Activated CD4-positive, alpha-beta T cell treated with anti-CD3 and anti-CD28 coated beads, Interleukin-2, amount 50 U/mL, for 24 hours (primary cell): ENCODE measurements at regions not wholly inside any gene's neighbourhood (a gene's known extent, or its start where the extent isn't known, plus 50 kb on each side); places are given as distances from the start of the nearest gene placed in this dataset.
"Not testable (repeated sequence)": the region's sequence is repeated elsewhere in the genome, so short reads cannot be mapped to it uniquely, and the experiment has no call there.

Experiments
- DNase-seq, 2 donors: peaks; one replicate each; pipeline ENCODE4 v3.0.0-alpha.2; 2020; ENCODE audit warnings: low read depth in 1 of 2, low spot score in 1 of 2

GRCh38 chr15:22240403-22240802 lies 160.1 kb downstream of the OR4M2 start:
- no peak for DNase-seq

DNA sequence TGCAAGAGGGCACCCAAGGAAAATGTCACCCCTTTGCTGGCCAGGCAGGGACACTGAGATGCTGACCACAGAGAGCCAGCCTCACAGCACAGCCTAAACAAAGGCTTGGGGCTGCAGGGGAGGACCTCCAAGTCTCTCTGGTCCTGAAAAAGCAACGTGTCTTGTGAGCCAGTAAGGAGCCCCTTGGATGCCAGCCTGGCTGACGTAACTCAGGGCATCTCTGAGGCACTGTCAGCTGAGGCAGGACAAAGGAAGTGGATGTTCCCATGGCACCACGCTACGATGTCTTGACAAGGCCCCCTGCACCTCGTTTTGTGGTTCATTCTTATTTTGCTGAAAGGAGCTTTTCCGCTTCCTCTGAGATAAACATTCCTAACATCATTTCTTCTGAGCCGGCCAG lies 160.7 kb downstream of the OR4M2 start:
- DNase-seq: no peak

DNA sequence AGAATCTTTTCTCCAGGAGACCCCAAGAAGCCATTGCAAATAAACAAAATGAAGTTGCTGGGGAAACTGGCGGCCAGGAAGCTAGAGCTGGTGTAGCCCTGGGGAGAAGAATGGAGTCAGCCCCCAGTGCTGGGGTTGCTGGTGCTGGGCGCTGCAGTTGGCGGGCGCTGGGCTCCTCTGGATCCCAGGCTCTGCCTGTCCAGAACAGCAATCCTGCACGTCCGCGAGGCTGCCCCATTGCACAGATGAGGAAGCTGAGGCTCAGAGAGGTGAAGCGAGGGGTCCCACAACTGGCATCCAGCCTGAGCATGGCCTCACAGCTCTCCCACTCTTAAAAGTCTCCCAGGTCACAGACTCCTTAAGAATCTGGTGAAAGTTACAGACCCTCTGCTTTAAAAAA lies 161.1 kb downstream of the OR4M2 start:
- DNase-seq: no peak

GRCh38 chr15:22242311-22242710 lies 162.0 kb downstream of the OR4M2 start:
- not testable (repeated sequence) for DNase-seq

DNA sequence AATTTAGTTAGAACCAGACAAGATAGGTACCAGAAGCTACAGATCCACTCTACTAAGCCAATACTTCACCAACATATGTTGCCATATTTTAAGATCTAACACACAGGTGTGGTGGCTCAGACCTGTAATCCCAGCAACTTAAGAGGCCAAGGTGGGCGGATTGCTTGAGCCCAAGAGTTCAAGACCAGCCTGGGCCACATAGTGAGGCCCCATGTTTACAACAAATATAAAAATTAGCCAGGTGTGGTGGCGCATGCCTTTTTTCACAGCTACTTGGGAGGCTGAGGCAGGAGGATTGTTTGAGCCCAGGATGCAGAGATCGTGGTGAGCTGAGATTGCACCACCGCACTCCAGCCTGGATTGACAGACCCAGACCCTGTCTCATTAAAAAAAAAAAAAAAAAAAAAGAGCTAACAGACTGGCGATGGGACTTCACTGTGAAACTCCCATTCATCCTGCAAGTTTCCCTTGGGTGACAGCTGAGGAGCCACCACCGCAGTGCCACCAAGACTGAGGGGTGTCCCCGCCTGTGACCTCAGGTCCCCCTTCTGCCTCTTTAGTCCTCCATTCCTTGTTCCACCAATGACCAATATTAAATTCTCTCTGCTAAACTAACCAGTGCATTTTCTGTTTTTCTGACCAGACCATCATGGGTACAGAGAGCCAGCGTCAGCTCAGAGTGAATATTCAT lies 163.3 kb downstream of the OR4M2 start:
- DNase-seq: no peak

GRCh38 chr15:22249511-22249910 lies 169.2 kb downstream of the OR4M2 start:
- not testable (repeated sequence) for DNase-seq

DNA sequence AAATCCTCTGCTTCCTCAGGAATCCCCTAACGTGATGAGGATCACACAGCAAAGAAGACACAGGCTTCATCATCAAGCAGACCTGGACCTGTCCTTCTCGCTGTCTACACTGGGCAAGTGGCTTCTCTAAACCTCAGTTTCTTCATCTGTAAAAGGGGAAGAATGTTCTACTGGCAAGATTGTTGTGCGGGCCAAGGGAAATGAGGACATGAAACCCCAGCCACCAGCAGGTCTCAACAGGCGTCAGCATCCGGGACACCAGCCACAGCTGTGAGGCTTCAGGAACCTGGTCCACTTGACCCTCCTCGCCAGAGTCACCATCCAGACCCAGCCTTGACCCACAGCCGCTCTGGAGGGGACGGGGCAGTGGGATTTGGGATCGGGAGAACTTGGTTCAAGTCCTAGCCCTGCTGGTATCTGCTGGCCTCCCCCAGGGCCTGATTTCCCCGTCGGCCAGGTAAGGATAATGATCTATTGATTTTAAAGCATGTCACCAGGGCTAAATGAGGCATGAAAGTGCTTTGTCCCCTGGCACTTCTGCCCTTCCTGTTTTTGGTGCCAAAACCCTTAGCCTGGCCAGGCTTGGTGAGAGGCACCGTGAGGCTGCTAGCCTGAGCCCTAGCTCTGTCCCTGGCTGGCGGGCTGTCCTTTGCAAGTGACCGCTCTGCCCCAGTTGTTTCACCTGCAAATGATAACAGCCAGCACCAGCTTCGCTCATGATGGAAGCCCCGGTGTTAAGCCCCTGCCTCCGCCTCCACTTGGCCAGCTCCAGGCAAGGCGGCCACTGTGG lies 170.4 kb downstream of the OR4M2 start:
- not testable (repeated sequence) for DNase-seq

GRCh38 chr15:22251422-22251821 lies 171.1 kb downstream of the OR4M2 start:
- DNase-seq: no peak

GRCh38 chr15:22252047-22252446 lies 171.7 kb downstream of the OR4M2 start:
- DNase-seq: not testable (repeated sequence)

GRCh38 chr15:22252521-22252920 lies 172.2 kb downstream of the OR4M2 start:
- DNase-seq: not testable (repeated sequence)

- DNase-seq: not testable (repeated sequence)
Measured at GRCh38 chr15:22253002-22253675, 172.8 kb downstream of the OR4M2 start.

- DNase-seq: no peak
Measured at GRCh38 chr15:22253676-22254408, 173.5 kb downstream of the OR4M2 start.

DNA sequence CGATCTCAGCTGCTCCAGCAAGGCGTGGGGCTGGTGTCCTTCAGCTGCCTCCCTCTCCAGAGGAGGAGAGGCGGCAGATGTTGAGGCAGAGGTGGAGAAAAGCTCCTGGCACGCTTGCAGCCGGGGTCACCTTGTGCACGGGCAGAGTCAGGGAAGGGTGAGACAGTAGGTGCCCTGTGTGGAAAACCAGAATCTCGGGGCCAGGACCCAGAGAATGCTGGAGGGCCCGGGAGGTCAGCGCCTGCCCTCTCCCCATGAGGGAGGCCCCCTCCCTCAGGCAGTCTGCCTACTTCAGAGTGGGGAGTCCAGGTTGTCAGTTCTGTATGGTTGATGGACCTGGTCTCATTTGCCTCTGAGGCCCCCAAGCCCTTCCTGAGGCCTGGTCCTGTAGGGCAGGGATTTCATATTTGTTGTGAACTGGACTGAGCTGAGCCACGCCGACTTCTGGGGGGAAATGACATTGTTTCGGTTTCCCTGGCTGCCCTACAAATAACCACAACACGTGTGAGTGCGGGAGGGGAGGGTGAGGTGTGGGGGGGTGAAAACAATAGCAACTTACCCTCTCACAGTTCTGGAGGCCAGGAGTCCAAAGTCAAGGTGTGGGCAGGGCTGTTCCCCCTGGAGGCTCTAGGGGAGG lies 174.2 kb downstream of the OR4M2 start:
- not testable (repeated sequence) for DNase-seq

DNA sequence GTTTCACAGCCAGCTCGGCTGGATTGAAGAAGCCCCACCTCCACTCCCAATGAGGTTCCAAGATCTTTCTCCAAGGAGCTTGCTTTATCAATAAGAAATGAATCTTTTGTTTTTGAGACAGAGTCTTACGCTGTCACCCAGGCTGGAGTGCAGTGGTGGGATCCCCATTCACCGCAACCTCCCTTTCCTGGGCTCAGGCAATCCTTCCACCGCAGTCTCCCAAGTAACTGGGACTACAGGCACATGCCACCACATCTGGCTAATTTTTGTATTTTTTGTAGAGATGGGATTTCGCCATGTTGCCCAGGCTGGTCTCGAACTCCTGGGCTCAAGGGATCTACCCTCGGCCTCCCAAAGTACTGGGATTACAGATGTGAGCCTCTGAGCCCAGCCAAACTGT lies 175.3 kb downstream of the OR4M2 start:
- DNase-seq: not testable (repeated sequence)

DNA sequence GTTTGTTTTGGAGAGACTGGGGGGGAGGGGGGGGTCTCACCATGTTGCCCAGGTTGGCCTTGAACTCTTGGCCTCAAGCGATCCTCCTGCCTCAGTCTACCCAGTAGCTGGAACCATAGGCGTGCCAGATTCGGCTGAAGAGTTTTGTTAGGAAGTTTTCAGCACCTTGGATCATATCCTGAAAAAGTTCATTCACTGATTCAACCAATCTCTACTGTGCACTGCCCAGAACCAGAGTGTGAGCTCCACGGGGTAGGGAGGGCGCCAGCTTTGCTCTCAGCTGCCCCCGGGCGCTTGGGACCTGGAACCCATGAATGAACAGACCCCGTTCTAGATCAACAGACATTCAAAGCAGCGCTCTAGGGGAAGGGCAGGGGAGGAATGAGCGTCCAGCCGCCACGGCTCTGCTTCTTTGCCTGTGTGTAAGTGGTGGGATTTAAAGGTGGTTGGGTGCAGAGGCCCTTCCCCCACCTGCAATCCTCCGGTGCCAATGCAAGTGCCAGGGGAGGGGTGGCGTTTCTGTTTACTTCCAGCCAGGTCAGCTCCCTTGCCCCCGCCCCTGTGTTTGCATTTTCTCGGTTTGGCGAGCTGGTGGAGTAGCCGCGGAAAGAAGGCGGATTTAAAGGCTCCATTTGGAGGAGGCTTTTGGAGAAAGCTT lies 176.2 kb downstream of the OR4M2 start:
- not testable (repeated sequence) for DNase-seq

DNA sequence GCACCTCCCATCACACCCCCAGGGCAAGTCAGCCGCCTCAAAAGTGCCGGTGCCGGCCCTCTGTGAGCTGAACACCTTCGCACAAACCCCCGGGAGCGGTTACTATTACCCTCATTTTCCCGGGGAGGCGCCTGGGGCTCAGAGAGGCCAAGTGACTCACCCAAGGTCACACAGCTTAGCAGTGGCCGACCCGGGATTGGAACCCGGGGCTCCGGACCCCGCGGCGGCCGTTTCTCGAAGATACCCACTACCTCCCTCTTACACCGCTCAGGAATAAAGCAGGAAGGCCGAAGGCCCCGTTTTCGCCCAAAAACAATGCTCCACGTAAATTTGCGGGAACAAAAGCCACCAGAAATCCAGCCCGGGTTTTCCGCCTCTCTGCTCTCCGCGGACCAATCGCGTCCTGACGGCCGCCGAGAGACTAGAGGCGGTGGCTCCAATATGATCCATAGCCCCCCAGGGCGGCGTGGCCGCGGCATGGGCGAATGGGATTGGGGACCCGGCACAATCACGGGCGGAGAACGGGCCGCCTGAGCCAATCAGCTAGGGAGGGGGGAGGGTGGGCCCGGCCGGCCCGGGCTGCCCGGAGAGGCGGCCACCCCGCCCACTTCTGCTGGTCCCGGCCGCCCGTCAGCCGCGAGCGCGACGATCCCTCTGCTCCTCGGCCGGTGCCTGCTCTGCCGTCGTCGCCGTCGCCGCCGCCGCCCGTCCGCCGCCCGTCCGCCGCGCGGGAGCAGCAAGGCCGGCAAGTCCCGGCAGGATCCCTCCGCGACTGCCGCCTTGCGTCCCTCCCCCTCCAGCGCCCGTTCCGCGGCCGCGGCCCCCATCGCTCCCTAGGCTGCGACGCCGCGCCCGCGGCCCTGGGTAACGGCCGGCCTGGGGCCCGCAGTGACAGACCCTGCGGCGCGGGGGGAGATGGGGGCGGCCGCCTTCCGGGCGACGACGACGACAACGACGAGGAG lies 177.0 kb downstream of the OR4M2 start:
- DNase-seq: no peak

GRCh38 chr15:22258009-22258397 lies 177.7 kb downstream of the OR4M2 start:
- no peak for DNase-seq

DNA sequence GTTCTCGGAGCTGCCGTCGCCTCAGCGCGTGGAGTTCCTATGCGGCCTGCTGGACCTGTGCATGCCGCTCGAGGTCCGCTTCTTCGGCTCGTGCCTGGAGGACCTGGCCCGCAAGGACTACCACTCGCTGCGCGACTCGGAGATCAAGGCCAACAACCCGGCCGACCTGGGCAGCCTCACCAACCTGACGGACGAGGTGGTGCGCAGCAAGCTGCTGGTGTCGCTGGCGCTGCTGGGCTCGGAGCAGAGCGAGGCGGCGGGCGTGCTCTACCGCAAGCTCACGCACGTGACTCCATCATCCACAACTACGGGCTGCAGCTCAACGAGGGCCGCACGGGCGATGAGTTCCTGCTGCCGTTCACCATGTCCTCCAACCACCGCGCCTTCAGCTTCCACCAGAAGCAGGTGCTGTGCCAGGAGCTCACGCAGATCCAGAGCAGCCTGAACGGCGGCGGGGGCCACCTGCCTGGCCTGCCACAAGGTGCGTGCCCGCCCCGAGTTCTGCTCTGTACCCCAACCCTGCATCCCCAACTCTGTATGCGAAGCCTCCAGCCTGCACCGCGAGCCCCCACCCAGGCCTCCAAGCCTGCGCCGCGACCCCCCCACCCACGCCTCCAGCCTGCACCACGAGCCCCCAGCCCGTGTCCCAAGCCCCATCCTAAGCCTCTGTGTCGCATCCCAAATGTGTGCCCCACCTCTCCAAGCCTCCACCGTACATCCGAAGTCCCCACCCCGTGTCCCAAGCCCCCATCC lies 178.2 kb downstream of the OR4M2 start:
- no peak for DNase-seq
